GM23248 (cell line): ENCODE measurements at regions not wholly inside any gene's neighbourhood (a gene's known extent, or its start where the extent isn't known, plus 50 kb on each side); places are given as distances from the start of the nearest gene placed in this dataset.
"Not testable (repeated sequence)": the region's sequence is repeated elsewhere in the genome, so short reads cannot be mapped to it uniquely, and the experiment has no call there.

Experiments
- EZH2 ChIP-seq: fragments of 200-600 bp; sonication (generic); IDR thresholded peaks from 2 replicates; pipeline ENCODE4 v1.6.1; 2018; ENCODE audit warnings: antibody characterized with exemption, mild to moderate bottlenecking; ENCODE audit not compliant: insufficient read depth, poor library complexity, severe bottlenecking
- EZH2phosphoT487 ChIP-seq: fragments of 200-600 bp; sonication (generic); IDR thresholded peaks from 2 replicates; pipeline ENCODE4 v1.6.1; 2018; ENCODE audit warnings: antibody characterized with exemption, moderate library complexity, mild to moderate bottlenecking, low read depth; ENCODE audit not compliant: insufficient read depth

DNA sequence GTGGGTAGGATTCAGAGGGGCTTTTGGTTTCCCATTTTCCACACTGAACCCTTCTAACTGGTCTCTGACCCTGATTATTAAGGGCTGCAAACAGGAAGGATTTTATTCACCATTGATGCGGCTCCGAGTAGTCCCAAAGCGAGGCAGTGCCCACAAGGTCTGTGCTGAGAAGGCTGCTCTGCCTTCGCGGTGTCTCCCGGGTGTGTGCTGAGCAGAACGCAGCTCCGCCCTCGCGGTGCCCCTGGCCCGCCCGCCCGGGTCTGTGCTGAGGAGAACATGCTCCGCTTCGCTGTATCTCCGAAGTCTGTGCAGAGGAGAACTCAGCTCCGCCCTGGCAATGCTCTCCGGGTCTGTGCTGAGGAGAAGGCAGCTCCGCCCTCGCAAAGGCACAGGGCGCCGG lies 530.7 kb downstream of the FOXD4L4 start:
- TF ChIP-seq EZH2phosphoT487, EZH2: not testable (repeated sequence)
